SK-N-MC (cell line): ENCODE measurements at regions not wholly inside any gene's neighbourhood (a gene's known extent, or its start where the extent isn't known, plus 50 kb on each side); places are given as distances from the start of the nearest gene placed in this dataset.

ENCODE experiments used
- EZH2 ChIP-seq: fragments of 200-600 bp; sonication (generic); IDR thresholded peaks from one replicate; pipeline ENCODE4 v1.6.1; 2017; ENCODE audit warnings: antibody characterized with exemption
- POLR2AphosphoS5 ChIP-seq: IDR thresholded peaks from 2 replicates; pipeline ENCODE4 v1.6.1; 2012; ENCODE audit warnings: mild to moderate bottlenecking, low read depth, low read length, borderline replicate concordance

GRCh38 chr12:46604684-46605083 is 221.1 kb downstream of the SLC38A4 start:
- TF ChIP-seq EZH2 (no peak), POLR2AphosphoS5 (no peak)
